NCI-H748 (cell line): ENCODE measurements at regions not wholly inside any gene's neighbourhood (a gene's known extent, or its start where the extent isn't known, plus 50 kb on each side); places are given as distances from the start of the nearest gene placed in this dataset.

ENCODE experiments used
- DNase-seq: peaks from one replicate; lab custom pipeline; 2025; ENCODE audit not compliant: unreplicated experiment; lab: John Stamatoyannopoulos, UW

GRCh38 chr1:29868096-29868495 is 631.8 kb downstream of the PTPRU start:
- no peak for DNase-seq

GRCh38 chr1:29865051-29865450 is 628.7 kb downstream of the PTPRU start:
- DNase-seq = no peak

GRCh38 chr1:29864431-29865022 is 628.2 kb downstream of the PTPRU start:
- no peak for DNase-seq

GRCh38 chr1:29861922-29862321 is 625.6 kb downstream of the PTPRU start:
- DNase-seq = no peak

GRCh38 chr1:29861446-29861845 is 625.1 kb downstream of the PTPRU start:
- DNase-seq = no peak

GRCh38 chr1:29860681-29861080 is 624.4 kb downstream of the PTPRU start:
- no peak for DNase-seq

- DNase-seq = no peak
These were observed 623.7 kb downstream of the PTPRU start for GRCh38 chr1:29860056-29860455.

GRCh38 chr1:29859126-29859525 is 622.8 kb downstream of the PTPRU start:
- no peak for DNase-seq

- DNase-seq = no peak
These were observed 622.3 kb downstream of the PTPRU start for GRCh38 chr1:29858646-29859045.

GRCh38 chr1:29856340-29857114 is 620.2 kb downstream of the PTPRU start:
- no peak for DNase-seq

GRCh38 chr1:29855561-29856160 is 619.3 kb downstream of the PTPRU start:
- DNase-seq = no peak

- peak; percentile 19 for DNase-seq
These were observed 618.5 kb downstream of the PTPRU start for GRCh38 chr1:29854700-29855276.

GRCh38 chr1:29853716-29854330 is 617.5 kb downstream of the PTPRU start:
- DNase-seq = peak; percentile 94

- no peak for DNase-seq
These were observed 615.9 kb downstream of the PTPRU start for GRCh38 chr1:29852248-29852647.

GRCh38 chr1:29851691-29852090 is 615.4 kb downstream of the PTPRU start:
- no peak for DNase-seq

- no peak for DNase-seq
These were observed 613.9 kb downstream of the PTPRU start for GRCh38 chr1:29849991-29850757.

GRCh38 chr1:29849038-29849750 is 612.9 kb downstream of the PTPRU start:
- peak; percentile 74 for DNase-seq

- no peak for DNase-seq
These were observed 609.6 kb downstream of the PTPRU start for GRCh38 chr1:29845910-29846309.

GRCh38 chr1:29842130-29842529 is 605.8 kb downstream of the PTPRU start:
- DNase-seq = no peak

GRCh38 chr1:29839726-29840125 is 603.4 kb downstream of the PTPRU start:
- no peak for DNase-seq
